PC-9 (cell line): ENCODE measurements at regions not wholly inside any gene's neighbourhood (a gene's known extent, or its start where the extent isn't known, plus 50 kb on each side); places are given as distances from the start of the nearest gene placed in this dataset.

Experiments used
- BruUV-seq: library from RNA; stranded (reverse); fragments of 400-500 nt; replicated peaks from 2 replicates; lab custom pipeline; 2021; lab: Mats Ljungman, UMichigan
- CTCF ChIA-PET: fragments of 300-600 bp; sonication (Branson Sonifier 250); formaldehyde crosslinking; loops from one replicate; lab custom pipeline; 2022; ENCODE audit warnings: antibody characterized with exemption; lab: Charles Lee
- POLR2A ChIA-PET: fragments of 300-600 bp; sonication (Branson Sonifier 250); formaldehyde crosslinking; loops from one replicate; lab custom pipeline; 2022; ENCODE audit warnings: antibody characterized with exemption; ENCODE audit not compliant: unreplicated experiment; lab: Charles Lee
- DNase-seq, 2 experiments: peaks; one replicate each; pipeline versions ENCODE4 v3.0.0 to v3.0.0-alpha.2; 2015 to 2022; ENCODE audit warnings: mixed read lengths in 1 of 2
- H2AFZ ChIP-seq: fragments of 200-600 bp; sonication (generic); 2 replicates; pipeline ENCODE4 v1.8.1; 2017; ENCODE audit warnings: antibody characterized with exemption
- H3F3A ChIP-seq: fragments of 200-600 bp; sonication (generic); 2 replicates; pipeline ENCODE4 v1.8.1; 2017; ENCODE audit warnings: antibody characterized with exemption, mild to moderate bottlenecking, low read depth; ENCODE audit not compliant: insufficient read depth
- H3K27ac ChIP-seq: fragments of 200-600 bp; sonication (generic); 2 replicates; pipeline ENCODE4 v1.6.1; 2016; ENCODE audit warnings: mixed run types
- H3K27me3 ChIP-seq: fragments of 200-600 bp; sonication (generic); 2 replicates; pipeline ENCODE4 v1.6.1; 2016; ENCODE audit warnings: low read depth, mixed run types; ENCODE audit not compliant: insufficient read depth
- H3K36me3 ChIP-seq: fragments of 200-600 bp; sonication (generic); 2 replicates; pipeline ENCODE4 v1.6.1; 2016; ENCODE audit warnings: low read depth, mixed run types
- H3K4me1 ChIP-seq: fragments of 200-600 bp; sonication (generic); replicated peaks from 2 replicates; pipeline ENCODE4 v1.6.1; 2016; ENCODE audit warnings: mixed run types; ENCODE audit not compliant: insufficient read depth
- H3K4me2 ChIP-seq: fragments of 200-600 bp; sonication (generic); 2 replicates; pipeline ENCODE4 v1.6.1; 2017; ENCODE audit warnings: mixed run types
- H3K4me3 ChIP-seq: fragments of 200-600 bp; sonication (generic); 2 replicates; pipeline ENCODE4 v1.6.1; 2016; ENCODE audit warnings: mixed run types
- H3K79me2 ChIP-seq: fragments of 200-600 bp; sonication (generic); 2 replicates; pipeline ENCODE4 v1.6.1; 2017; ENCODE audit warnings: low read depth, mixed run types
- H3K9me2 ChIP-seq: fragments of 200-600 bp; sonication (generic); 2 replicates; pipeline ENCODE4 v1.8.1; 2017; ENCODE audit warnings: mild to moderate bottlenecking; ENCODE audit not compliant: insufficient read depth
- H3K9me3 ChIP-seq: fragments of 200-600 bp; sonication (generic); 2 replicates; pipeline ENCODE4 v1.8.1; 2016; ENCODE audit warnings: low read depth; ENCODE audit not compliant: insufficient read depth
- H4K20me1 ChIP-seq: fragments of 200-600 bp; sonication (generic); 2 replicates; pipeline ENCODE4 v1.8.1; 2017; ENCODE audit not compliant: insufficient read depth
- CTCF ChIP-seq: fragments of 200-600 bp; sonication (generic); conservative IDR thresholded peaks from 2 replicates; pipeline ENCODE4 v1.6.1; 2017; ENCODE audit warnings: mixed run types, antibody characterized with exemption, mild to moderate bottlenecking, moderate library complexity
- EZH2 ChIP-seq: fragments of 200-600 bp; sonication (generic); IDR thresholded peaks from 2 replicates; pipeline ENCODE4 v1.8.0; 2017; ENCODE audit warnings: antibody characterized with exemption, low read depth
- intact Hi-C: fragments of 100-400 bp; cut with micrococcal nuclease; formaldehyde crosslinking; loops from one replicate; pipeline ENCODE4 v1.10.0; 2022; ENCODE audit not compliant: unreplicated experiment

DNA sequence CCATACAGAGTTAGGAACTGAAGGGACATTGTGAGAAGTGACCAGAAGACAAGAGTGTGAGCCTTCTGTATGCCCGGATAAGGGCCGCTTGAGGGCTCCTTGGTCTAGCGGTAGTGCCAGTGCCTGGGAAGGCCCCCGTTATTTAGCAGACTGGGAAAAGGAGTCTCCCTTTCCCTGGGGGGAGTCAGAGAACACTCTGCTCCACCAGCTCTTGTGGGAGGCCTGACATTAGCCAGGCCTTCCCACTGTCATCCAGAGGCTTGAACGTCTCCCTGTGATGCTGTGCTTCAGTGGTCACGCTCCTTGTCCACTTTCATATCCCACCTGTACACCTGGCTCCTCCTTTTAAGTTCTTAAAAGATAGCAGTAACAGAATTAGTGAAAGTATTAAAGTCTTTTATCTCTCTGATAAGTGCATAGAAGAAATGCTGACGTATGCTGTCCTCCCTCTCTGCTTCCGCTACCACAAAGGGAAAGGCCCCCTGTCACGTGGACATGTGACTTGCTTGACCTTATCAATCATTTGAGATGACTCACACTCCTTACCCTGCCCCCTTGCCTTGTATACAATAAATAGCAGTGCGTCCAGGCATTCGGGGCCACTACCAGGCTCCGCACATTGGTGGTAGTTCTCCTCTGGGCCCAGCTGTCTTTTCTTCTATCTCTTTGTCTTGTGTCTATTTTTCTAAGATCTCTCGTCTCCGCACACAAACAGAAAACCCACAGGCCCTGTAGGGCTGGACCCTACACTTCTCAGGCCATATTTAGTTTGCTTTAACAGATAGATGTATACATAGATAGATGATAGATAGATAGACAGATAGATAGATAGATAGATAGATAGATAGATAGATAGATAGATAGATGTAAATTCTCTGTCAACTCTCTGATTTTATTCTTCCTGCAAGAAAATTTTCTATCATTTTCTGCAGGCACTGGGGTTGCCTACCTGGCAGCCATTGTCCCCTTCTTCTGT, 131.5 kb upstream of the JCAD start:
- CTCF ChIA-PET = no interaction called here
- Histone ChIP-seq H3K9me3 (no peaks in the 10 kb centered on the region), H3K4me1 (peaks cover 13% of the 10 kb centered on the region), H3K4me3 (no peak overlapping the region), H3K27ac (no peak overlapping the region), H3K9me2 (no peaks in the 10 kb centered on the region), H3F3A (peaks cover 9% of the 10 kb centered on the region), H3K79me2 (no peaks in the 10 kb centered on the region), H3K4me2 (no peak overlapping the region), H3K27me3 (no peaks in the 10 kb centered on the region), H2AFZ (no peak overlapping the region), H4K20me1 (no peaks in the 10 kb centered on the region), H3K36me3 (no peaks in the 10 kb centered on the region)
- POLR2A ChIA-PET = interaction anchor here (0.5 kb wide), 1 partner anchor 395 kb away, joined by 5 read pairs; no protein-coding TSS in a partner anchor
- intact Hi-C loops = no loop called here
- BruUV-seq = no TSS peak
- TF ChIP-seq EZH2 = no peak
- no peak for DNase-seq

GRCh38 chr10:30189238-30189580, 129.8 kb upstream of the JCAD start:
- Histone ChIP-seq H3F3A (peaks cover 19% of the 10 kb centered on the region), H3K27ac (no peak overlapping the region), H4K20me1 (no peaks in the 10 kb centered on the region), H3K4me3 (no peak overlapping the region), H3K27me3 (no peaks in the 10 kb centered on the region), H3K4me2 (no peak overlapping the region), H3K4me1 (peaks cover 29% of the 10 kb centered on the region), H3K9me3 (no peaks in the 10 kb centered on the region), H3K79me2 (no peaks in the 10 kb centered on the region), H2AFZ (no peak overlapping the region), H3K36me3 (no peaks in the 10 kb centered on the region), H3K9me2 (no peaks in the 10 kb centered on the region)
- no peak for DNase-seq
- ChIA-PET CTCF (no interaction called here), POLR2A (no interaction called here)
- intact Hi-C loops = loop anchor here (5.0 kb wide), 2 partner anchors 187 to 327 kb away; no protein-coding TSS in a partner anchor
- BruUV-seq = no TSS peak
- TF ChIP-seq EZH2 = no peak
- TF ChIP-seq CTCF = no peak

GRCh38 chr10:30188556-30189237, 129.3 kb upstream of the JCAD start:
- no peak overlapping the region for H2AFZ ChIP-seq
- no TSS peak for BruUV-seq
- POLR2A ChIA-PET = no interaction called here
- intact Hi-C loops = loop anchor here (5.0 kb wide), 2 partner anchors 186 to 326 kb away; no protein-coding TSS in a partner anchor
- no peak overlapping the region for H3K4me2 ChIP-seq
- no peak for DNase-seq
- CTCF ChIA-PET = no interaction called here
- no peak overlapping the region for H3K27ac ChIP-seq
- no peaks in the 10 kb centered on the region for H3K79me2 ChIP-seq
- H3K4me3 ChIP-seq = no peak overlapping the region
- H4K20me1 ChIP-seq = no peaks in the 10 kb centered on the region
- H3K36me3 ChIP-seq = no peaks in the 10 kb centered on the region
- H3K27me3 ChIP-seq = no peaks in the 10 kb centered on the region
- H3K9me3 ChIP-seq = no peaks in the 10 kb centered on the region
- peaks cover 19% of the 10 kb centered on the region for H3F3A ChIP-seq
- H3K9me2 ChIP-seq = no peaks in the 10 kb centered on the region
- H3K4me1 ChIP-seq = peaks cover 34% of the 10 kb centered on the region
- TF ChIP-seq EZH2 (no peak), CTCF (no peak)
